HCT116 (cell line): ENCODE measurements at regions not wholly inside any gene's neighbourhood (a gene's known extent, or its start where the extent isn't known, plus 50 kb on each side); places are given as distances from the start of the nearest gene placed in this dataset.

ENCODE experiments used
- ATAC-seq: fragments of 200-7000 bp; cut with Tn5 transposase; 2 replicates; pipeline ENCODE4 v1.9.1; 2020; ENCODE audit warnings: mild to moderate bottlenecking, moderate library complexity
- BruUV-seq: library from RNA; stranded (reverse); fragments of 400-500 nt; replicated peaks from 2 replicates; lab custom pipeline; 2021; lab: Mats Ljungman, UMichigan
- CTCF ChIA-PET: fragments of 300-600 bp; sonication (Branson Sonifier 250); formaldehyde crosslinking; loops from one replicate; lab custom pipeline; 2021; ENCODE audit warnings: antibody characterized with exemption; lab: Charles Lee
- POLR2A ChIA-PET: fragments of 300-600, 350-600 bp; sonication (Branson Sonifier 250); formaldehyde crosslinking; loops from one replicate; lab custom pipeline; 2021; ENCODE audit warnings: antibody characterized with exemption; lab: Charles Lee
- RAD21 ChIA-PET, 2 experiments: fragments of 300-600 bp; sonication (Branson Sonifier 250); formaldehyde crosslinking; loops; one replicate each; lab custom pipeline; 2023; ENCODE audit warnings: low total read pairs in 2 of 2; ENCODE audit not compliant: uncharacterized antibody in 2 of 2, unreplicated experiment in 2 of 2, low non-redundant PET in 1 of 2; lab: Charles Lee
- DNase-seq: peaks from one replicate; pipeline ENCODE4 v3.0.0-alpha.2; 2010; ENCODE audit warnings: low read depth, low spot score
- H2AFZ ChIP-seq: fragments of 200-600 bp; shearing (Covaris generic), sonication (generic); 2 replicates; pipeline ENCODE4 v1.6.1; 2017; ENCODE audit warnings: low read depth, mixed run types, mixed read lengths, antibody characterized with exemption, low read length; ENCODE audit not compliant: poor library complexity, severe bottlenecking
- H3K27ac ChIP-seq: 2 replicates; pipeline ENCODE4 v1.5.1; 2012; ENCODE audit warnings: low read depth, low read length
- H3K27me3 ChIP-seq: fragments of 200-600 bp; sonication (generic); 2 replicates; pipeline ENCODE4 v1.6.1; 2016; ENCODE audit warnings: mixed run types, low read length, mixed read lengths; ENCODE audit not compliant: insufficient read depth
- H3K36me3 ChIP-seq, 2 experiments: fragments of 200-500 bp in 1 of 2; fragments of 200-600 bp in 1 of 2; sonication (Bioruptor generic) in 1 of 2; sonication (generic) in 1 of 2; 2 replicates each; pipeline versions ENCODE4 v1.5.1 to v1.6.1; 2014 to 2016; ENCODE audit warnings: low read length in 2 of 2, inconsistent platforms in 1 of 2, mixed read lengths in 1 of 2, mixed run types in 1 of 2; ENCODE audit not compliant: insufficient read depth in 2 of 2, control insufficient read depth in 1 of 2
- H3K4me1 ChIP-seq, 2 experiments: fragments of 200-600 bp in 1 of 2; sonication (generic) in 1 of 2; 2 replicates each; pipeline versions ENCODE4 v1.5.1 to v1.6.1; 2012 to 2017; ENCODE audit warnings: low read length in 2 of 2, inconsistent platforms in 1 of 2, mild to moderate bottlenecking in 1 of 2, mixed read lengths in 1 of 2, mixed run types in 1 of 2, moderate library complexity in 1 of 2; ENCODE audit not compliant: insufficient read depth in 2 of 2, control insufficient read depth in 1 of 2
- H3K4me2 ChIP-seq: fragments of 200-600 bp; sonication (generic); 2 replicates; pipeline ENCODE4 v1.6.1; 2017; ENCODE audit warnings: mixed run types, low read length, mixed read lengths
- H3K4me3 ChIP-seq, 2 experiments: fragments of 200-600 bp in 1 of 2; sonication (generic) in 1 of 2; replicated peaks in 1 of 2; 2 replicates each; pipeline ENCODE4 v1.5.1; 2011 to 2016; ENCODE audit warnings: low read length in 2 of 2, control low read depth in 1 of 2, low read depth in 1 of 2, mild to moderate bottlenecking in 1 of 2, mixed read lengths in 1 of 2, mixed run types in 1 of 2
- H3K79me2 ChIP-seq: fragments of 200-600 bp; sonication (generic); 2 replicates; pipeline ENCODE4 v1.6.1; 2017; ENCODE audit warnings: mild to moderate bottlenecking, mixed run types, low read length, moderate library complexity, mixed read lengths; ENCODE audit not compliant: insufficient read depth
- H3K9ac ChIP-seq: fragments of 200-600 bp; sonication (generic); 2 replicates; pipeline ENCODE4 v1.6.1; 2016; ENCODE audit warnings: low read length, mixed read lengths
- H3K9me2 ChIP-seq: fragments of 200-600 bp; sonication (generic), shearing (Covaris generic); 2 replicates; pipeline ENCODE4 v1.6.1; 2017; ENCODE audit warnings: mixed run types, mild to moderate bottlenecking, moderate library complexity; ENCODE audit not compliant: insufficient read depth
- H3K9me3 ChIP-seq, 2 experiments: fragments of 200-500 bp in 1 of 2; fragments of 200-600 bp in 1 of 2; sonication (Bioruptor generic) in 1 of 2; sonication (generic) in 1 of 2; 2 replicates each; pipeline ENCODE4 v1.6.1; 2014 to 2017; ENCODE audit warnings: low read length in 2 of 2, mixed read lengths in 2 of 2, inconsistent platforms in 1 of 2, low read depth in 1 of 2, mild to moderate bottlenecking in 1 of 2, mixed run types in 1 of 2, moderate library complexity in 1 of 2; ENCODE audit not compliant: control insufficient read depth in 1 of 2, insufficient read depth in 1 of 2
- H4K20me1 ChIP-seq: fragments of 200-600 bp; sonication (generic), shearing (Covaris generic); 2 replicates; pipeline ENCODE4 v1.6.1; 2017; ENCODE audit warnings: mixed run types, mild to moderate bottlenecking, moderate library complexity; ENCODE audit not compliant: insufficient read depth
- ATF3 ChIP-seq: IDR thresholded peaks from 2 replicates; pipeline ENCODE4 v1.6.1; 2012
- CBX3 ChIP-seq: IDR thresholded peaks from 2 replicates; pipeline ENCODE4 v1.6.1; 2012; ENCODE audit warnings: low read depth
- CEBPB ChIP-seq: IDR thresholded peaks from 2 replicates; pipeline ENCODE4 v1.6.1; 2012; ENCODE audit warnings: low read depth
- CTCF ChIP-seq, 3 experiments: fragments of 200-600 bp in 1 of 3; sonication (generic) in 1 of 3; IDR thresholded peaks in 2 of 3; conservative IDR thresholded peaks in 1 of 3; 2 replicates each; pipeline ENCODE4 v1.5.1; 2012 to 2017; ENCODE audit warnings: low read depth in 2 of 3, low read length in 2 of 3, antibody characterized with exemption in 1 of 3, borderline replicate concordance in 1 of 3, control low read depth in 1 of 3, mild to moderate bottlenecking in 1 of 3, mixed read lengths in 1 of 3, mixed run types in 1 of 3, moderate library complexity in 1 of 3; ENCODE audit not compliant: insufficient read depth in 1 of 3
- EZH2 ChIP-seq: fragments of 200-600 bp; sonication (generic); IDR thresholded peaks from 2 replicates; pipeline ENCODE4 v1.6.1; 2017; ENCODE audit warnings: antibody characterized with exemption, mixed run types
- FOSL1 ChIP-seq: IDR thresholded peaks from 2 replicates; pipeline ENCODE4 v1.6.1; 2012; ENCODE audit warnings: low read depth
- JUND ChIP-seq: IDR thresholded peaks from 2 replicates; pipeline ENCODE4 v1.6.1; 2012
- MAX ChIP-seq: IDR thresholded peaks from 2 replicates; pipeline ENCODE4 v1.6.1; 2012
- POLR2AphosphoS5 ChIP-seq: IDR thresholded peaks from 2 replicates; pipeline ENCODE4 v1.6.1; 2011; ENCODE audit warnings: mild to moderate bottlenecking, low read depth, low read length, moderate library complexity
- YY1 ChIP-seq: IDR thresholded peaks from 2 replicates; pipeline ENCODE4 v1.6.1; 2011; ENCODE audit warnings: low read length, low read depth, moderate library complexity, mild to moderate bottlenecking; ENCODE audit not compliant: insufficient replicate concordance; ENCODE audit errors: extremely low read depth
- ZBTB33 ChIP-seq: IDR thresholded peaks from 2 replicates; pipeline ENCODE4 v1.6.1; 2011; ENCODE audit warnings: mild to moderate bottlenecking, low read length, moderate library complexity; ENCODE audit not compliant: insufficient replicate concordance; ENCODE audit errors: extremely low read depth
- ZFX ChIP-seq: fragments of 450-650 bp; IDR thresholded peaks from 2 replicates; pipeline ENCODE4 v1.6.1; 2017
- ZNF274 ChIP-seq: fragments of 200-500 bp; sonication (Bioruptor generic); IDR thresholded peaks from 2 replicates; pipeline ENCODE4 v1.6.1; 2014; ENCODE audit warnings: mild to moderate bottlenecking, low read depth, low read length, inconsistent platforms
- intact Hi-C: fragments of 100-400 bp; cut with micrococcal nuclease; formaldehyde crosslinking; loops from 2 replicates; pipeline ENCODE4 v1.10.0; 2022

DNA sequence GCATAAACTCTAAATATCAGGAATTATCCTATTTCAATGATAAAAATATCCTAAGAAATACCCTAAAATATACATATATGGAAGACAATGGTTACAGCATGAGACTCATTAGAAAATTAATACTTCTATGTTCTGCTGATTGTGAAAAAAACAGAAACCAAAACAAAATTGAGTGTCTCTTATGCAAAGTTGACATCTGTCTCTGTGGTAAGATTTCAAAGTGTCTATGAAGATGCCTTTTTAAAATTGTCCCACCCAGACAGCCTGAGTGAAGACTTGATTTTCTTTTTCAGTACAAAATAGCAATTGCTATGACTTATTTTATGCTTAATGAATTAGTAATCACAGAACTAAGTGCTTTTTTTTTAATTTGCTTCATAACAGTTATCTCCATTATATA is 1368.4 kb upstream of the LRRTM1 start:
- Histone ChIP-seq H3K27ac (no peak overlapping the region), H3K36me3 (no peaks in the 10 kb centered on the region), H3K9me2 (no peaks in the 10 kb centered on the region), H4K20me1 (no peaks in the 10 kb centered on the region), H3K4me2 (no peak overlapping the region), H3K9me3 (no peaks in the 10 kb centered on the region), H3K79me2 (no peaks in the 10 kb centered on the region), H2AFZ (no peak overlapping the region), H3K4me1 (no peaks in the 10 kb centered on the region), H3K4me3 (no peak overlapping the region), H3K9ac (no peak overlapping the region), H3K27me3 (no peaks in the 10 kb centered on the region)
- no peak for ATAC-seq
- ChIA-PET RAD21 (no interaction called here), CTCF (no interaction called here), POLR2A (no interaction called here)
- no peak for TF ChIP-seq MAX
- no peak for TF ChIP-seq FOSL1
- TF ChIP-seq YY1, result no peak
- TF ChIP-seq ZNF274, result no peak
- TF ChIP-seq ZFX, result no peak
- no peak for TF ChIP-seq EZH2
- TF ChIP-seq ATF3, result no peak
- no peak for TF ChIP-seq POLR2AphosphoS5
- no peak for TF ChIP-seq JUND
- no peak for TF ChIP-seq CEBPB
- TF ChIP-seq CTCF (IDR thresholded peaks at IDR 0.05 in 2 of 3, conservative IDR thresholded peaks at IDR 0.05 in 1 of 3; ENCODE audit: borderline replicate concordance in 1 of 3, insufficient read depth in 1 of 3, low read depth in 2 of 3, low read length in 2 of 3), result no peak
- no peak for TF ChIP-seq CBX3
- no peak for TF ChIP-seq ZBTB33
- BruUV-seq, result no TSS peak
- no peak for DNase-seq
- intact Hi-C loops, result no loop called here
